Natural killer cell (primary cell): ENCODE measurements at regions not wholly inside any gene's neighbourhood (a gene's known extent, or its start where the extent isn't known, plus 50 kb on each side); places are given as distances from the start of the nearest gene placed in this dataset.
"Not testable (repeated sequence)": the region's sequence is repeated elsewhere in the genome, so short reads cannot be mapped to it uniquely, and the experiment has no call there.

Experiments used
- ATAC-seq, 3 donors: fragments of 150-1000 bp in 2 of 3; fragments of 200-7000 bp in 1 of 3; cut with Tn5 transposase; 1 replicate in 1 of 3; 2 replicates in 2 of 3; pipeline ENCODE4 v1.10.0; 2021; ENCODE audit warnings: mild to moderate bottlenecking in 2 of 3, moderate library complexity in 2 of 3
- DNase-seq, 2 donors: peaks; one replicate each; pipeline versions ENCODE4 v3.0.0 to v3.0.0-alpha.2; 2013 to 2021; ENCODE audit warnings: mixed read lengths in 1 of 2
- H3K27ac ChIP-seq: one replicate; pipeline ENCODE4 v1.5.1; 2013; ENCODE audit warnings: mild to moderate bottlenecking, low read length
- H3K27me3 ChIP-seq: one replicate; pipeline ENCODE4 v1.6.1; 2013; ENCODE audit warnings: low read length; ENCODE audit not compliant: control insufficient read depth, insufficient read depth
- H3K36me3 ChIP-seq: one replicate; pipeline ENCODE4 v1.6.1; 2013; ENCODE audit warnings: low read length; ENCODE audit not compliant: control insufficient read depth, insufficient read depth
- H3K4me1 ChIP-seq: one replicate; pipeline ENCODE4 v1.6.1; 2013; ENCODE audit warnings: low read length; ENCODE audit not compliant: control insufficient read depth, insufficient read depth
- H3K4me3 ChIP-seq: one replicate; pipeline ENCODE4 v1.5.1; 2013; ENCODE audit warnings: low read length
- H3K9me3 ChIP-seq: one replicate; pipeline ENCODE4 v1.6.1; 2013; ENCODE audit warnings: low read length; ENCODE audit not compliant: control insufficient read depth, insufficient read depth
- H3K27ac Mint-ChIP-seq, 2 donors: one replicate each; pipeline ENCODE4 v1.8.0; 2022; ENCODE audit warnings: mild to moderate bottlenecking in 2 of 2, mixed read lengths in 2 of 2, moderate library complexity in 1 of 2
- H3K27me3 Mint-ChIP-seq, 2 donors: one replicate each; pipeline ENCODE4 v1.8.0; 2022; ENCODE audit warnings: low read depth in 2 of 2, mixed read lengths in 2 of 2
- H3K36me3 Mint-ChIP-seq: one replicate; pipeline ENCODE4 v1.8.0; 2022; ENCODE audit warnings: mixed read lengths
- H3K4me1 Mint-ChIP-seq, 2 donors: one replicate each; pipeline ENCODE4 v1.8.0; 2022; ENCODE audit warnings: mixed read lengths in 2 of 2
- H3K4me3 Mint-ChIP-seq: one replicate; pipeline ENCODE4 v1.8.0; 2022; ENCODE audit warnings: mild to moderate bottlenecking, moderate library complexity, mixed read lengths
- H3K9me3 Mint-ChIP-seq, 2 donors: one replicate each; pipeline ENCODE4 v1.8.0; 2022; ENCODE audit warnings: mixed read lengths in 2 of 2
- WGBS: methylation state at CpG from one replicate; pipeline ENCODE4 v1.1.7; 2013; ENCODE audit warnings: missing lambda C conversion rate; ENCODE audit not compliant: insufficient coverage; 5-methylcytosine and 5-hydroxymethylcytosine counted together
- intact Hi-C: fragments of 100-400 bp; cut with micrococcal nuclease; formaldehyde crosslinking; loops from one replicate; pipeline ENCODE4 v1.14.2; 2022
- TF ChIP-seq, protein P1 (sequence below): fragments of 200-600 bp; IDR thresholded peaks from one replicate; pipeline ENCODE4 v1.8.0; 2022; ENCODE audit warnings: antibody characterized with exemption

GRCh38 chr2:133888621-133889219, 320.5 kb upstream of the NCKAP5 start:
- 93% methylated on average over 7 of the region's 8 CpGs for WGBS
- ATAC-seq, result no peak
- H3K4me3 Mint-ChIP-seq, result no peak overlapping the region

DNA sequence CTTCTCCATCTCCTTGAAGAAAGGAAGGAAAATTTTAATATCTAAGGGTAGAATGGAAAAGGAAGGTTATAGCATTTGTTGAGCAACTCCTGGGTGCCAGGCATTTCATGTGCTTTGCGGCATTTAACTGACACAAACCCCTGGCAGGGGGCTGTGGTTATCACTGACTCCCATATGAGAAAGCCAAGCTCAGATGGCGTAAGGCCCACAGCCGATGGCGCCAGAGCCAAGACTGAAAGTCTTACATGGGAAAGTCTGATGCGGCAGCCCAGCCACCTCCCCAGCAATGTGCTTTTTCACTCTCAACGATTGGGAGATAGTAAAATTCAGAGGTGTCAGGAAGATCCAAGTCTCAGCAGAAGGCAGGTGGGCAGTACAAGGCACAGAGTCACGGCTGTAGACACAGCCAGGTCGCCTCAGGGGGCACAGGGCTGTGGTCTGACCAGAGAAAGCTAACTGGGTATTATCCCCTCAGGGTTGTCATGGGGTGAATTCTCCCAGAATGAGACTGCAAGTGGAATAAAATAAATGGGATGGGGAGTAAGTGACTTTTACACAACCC, 324.2 kb upstream of the NCKAP5 start:
- intact Hi-C loops, result no loop called here
- Histone ChIP-seq H3K4me3 (no peak overlapping the region), H3K27ac (no peak overlapping the region), H3K4me1 (no peaks in the 10 kb centered on the region), H3K9me3 (peaks cover 6% of the 10 kb centered on the region), H3K36me3 (no peaks in the 10 kb centered on the region), H3K27me3 (no peaks in the 10 kb centered on the region)
- peaks cover 0 to 2% of the 10 kb centered on the region in 2 donors for H3K9me3 Mint-ChIP-seq
- no peaks in the 10 kb centered on the region for H3K4me1 Mint-ChIP-seq
- H3K27me3 Mint-ChIP-seq, result peaks cover 6 to 7% of the 10 kb centered on the region in 2 donors
- ATAC-seq (no peak), DNase-seq (no peak)
- 78% methylated on average over 7 of the region's 8 CpGs for WGBS
- no peak overlapping the region for H3K4me3 Mint-ChIP-seq
- TF ChIP-seq, protein P1, sequence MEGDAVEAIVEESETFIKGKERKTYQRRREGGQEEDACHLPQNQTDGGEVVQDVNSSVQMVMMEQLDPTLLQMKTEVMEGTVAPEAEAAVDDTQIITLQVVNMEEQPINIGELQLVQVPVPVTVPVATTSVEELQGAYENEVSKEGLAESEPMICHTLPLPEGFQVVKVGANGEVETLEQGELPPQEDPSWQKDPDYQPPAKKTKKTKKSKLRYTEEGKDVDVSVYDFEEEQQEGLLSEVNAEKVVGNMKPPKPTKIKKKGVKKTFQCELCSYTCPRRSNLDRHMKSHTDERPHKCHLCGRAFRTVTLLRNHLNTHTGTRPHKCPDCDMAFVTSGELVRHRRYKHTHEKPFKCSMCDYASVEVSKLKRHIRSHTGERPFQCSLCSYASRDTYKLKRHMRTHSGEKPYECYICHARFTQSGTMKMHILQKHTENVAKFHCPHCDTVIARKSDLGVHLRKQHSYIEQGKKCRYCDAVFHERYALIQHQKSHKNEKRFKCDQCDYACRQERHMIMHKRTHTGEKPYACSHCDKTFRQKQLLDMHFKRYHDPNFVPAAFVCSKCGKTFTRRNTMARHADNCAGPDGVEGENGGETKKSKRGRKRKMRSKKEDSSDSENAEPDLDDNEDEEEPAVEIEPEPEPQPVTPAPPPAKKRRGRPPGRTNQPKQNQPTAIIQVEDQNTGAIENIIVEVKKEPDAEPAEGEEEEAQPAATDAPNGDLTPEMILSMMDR, result no peak
- H3K27ac Mint-ChIP-seq, result no peak overlapping the region
- H3K36me3 Mint-ChIP-seq, result no peaks in the 10 kb centered on the region

More at GRCh38 chr2:133888621-133889219, 320.5 kb upstream of the NCKAP5 start:
- Mint-ChIP-seq H3K36me3 (no peaks in the 10 kb centered on the region), H3K4me1 (no peaks in the 10 kb centered on the region), H3K9me3 (no peaks in the 10 kb centered on the region), H3K27me3 (peaks cover 11 to 19% of the 10 kb centered on the region in 2 donors), H3K27ac (no peak overlapping the region)
- intact Hi-C loops, result loop anchor here (10.0 kb wide), 1 partner anchor 356 kb away; no protein-coding TSS in a partner anchor
- Histone ChIP-seq H3K36me3 (no peaks in the 10 kb centered on the region), H3K4me3 (no peak overlapping the region), H3K9me3 (no peaks in the 10 kb centered on the region), H3K4me1 (no peaks in the 10 kb centered on the region), H3K27ac (no peak overlapping the region), H3K27me3 (no peaks in the 10 kb centered on the region)
- TF ChIP-seq, protein P1, result no peak
- no peak for DNase-seq

DNA sequence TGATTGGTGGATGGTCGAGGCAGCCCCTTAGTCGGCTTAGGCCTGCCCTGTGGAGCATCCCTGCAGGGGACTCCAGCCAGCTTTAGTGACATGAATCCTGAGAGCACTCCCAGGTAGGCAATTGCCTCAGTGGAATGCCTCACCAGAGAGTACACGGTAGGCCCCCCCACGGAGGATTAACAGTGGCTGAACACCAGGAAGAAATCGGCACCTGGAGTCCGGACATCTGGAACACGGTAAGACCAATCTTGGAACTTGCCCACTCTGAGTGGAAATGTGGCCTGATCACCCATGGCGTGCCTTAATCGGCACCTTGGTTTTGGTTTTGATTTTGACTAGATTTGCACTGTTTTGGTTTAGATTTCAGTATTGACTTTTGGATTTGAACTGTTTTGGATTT, 326.2 kb upstream of the NCKAP5 start:
- WGBS, result 94% methylated on average over 9 of the region's 9 CpGs
- Mint-ChIP-seq H3K27me3 (peaks cover 0 to 6% of the 10 kb centered on the region in 2 donors), H3K4me3 (no peak overlapping the region)

DNA sequence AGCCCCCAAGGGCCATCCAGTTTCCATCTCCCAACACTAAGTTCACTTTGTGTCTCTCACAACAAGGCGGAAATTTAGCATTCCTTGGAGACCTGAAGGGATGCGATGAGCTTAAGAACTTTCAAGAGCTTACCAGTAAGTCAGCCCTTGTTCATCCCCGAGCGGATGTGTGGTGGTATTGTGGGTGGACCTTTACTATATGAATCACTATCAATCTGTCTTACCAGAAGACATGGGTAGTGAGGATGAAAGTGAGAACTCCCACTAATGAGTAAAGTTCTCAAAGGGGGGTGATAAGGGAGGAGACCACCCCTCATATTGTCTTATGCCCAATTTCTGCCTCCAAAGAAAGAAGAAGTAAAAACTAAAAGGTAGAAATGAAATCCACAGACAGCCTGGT, 329.6 kb upstream of the NCKAP5 start:
- H3K4me3 ChIP-seq, H3K9me3 ChIP-seq, intact Hi-C loops, H3K36me3 Mint-ChIP-seq, H3K4me3 Mint-ChIP-seq, H3K9me3 Mint-ChIP-seq, H3K27me3 ChIP-seq, H3K36me3 ChIP-seq, ATAC-seq, H3K4me1 ChIP-seq, DNase-seq, H3K27ac ChIP-seq, H3K4me1 Mint-ChIP-seq, H3K27ac Mint-ChIP-seq: not testable (repeated sequence)
- peaks cover 8 to 15% of the 10 kb centered on the region in 2 donors for H3K27me3 Mint-ChIP-seq
- 71% methylated on average over 4 of the region's 4 CpGs for WGBS

More for the DNA sequence above, 326.2 kb upstream of the NCKAP5 start:
- no peak overlapping the region for H3K4me3 ChIP-seq
- H3K27ac Mint-ChIP-seq, result no peak overlapping the region
- no peaks in the 10 kb centered on the region for H3K36me3 Mint-ChIP-seq
- ATAC-seq (no peak), DNase-seq (no peak)
- no peaks in the 10 kb centered on the region for H3K4me1 Mint-ChIP-seq
- H3K27ac ChIP-seq, result no peak overlapping the region
- TF ChIP-seq, protein P1, result no peak
- H3K27me3 ChIP-seq, result no peaks in the 10 kb centered on the region
- peaks cover 6% of the 10 kb centered on the region for H3K9me3 ChIP-seq
- H3K4me1 ChIP-seq, result no peaks in the 10 kb centered on the region
- intact Hi-C loops, result no loop called here
- peaks cover 0 to 2% of the 10 kb centered on the region in 2 donors for H3K9me3 Mint-ChIP-seq
- H3K36me3 ChIP-seq, result no peaks in the 10 kb centered on the region
